HTR-8/SVneo (cell line): ENCODE measurements at regions not wholly inside any gene's neighbourhood (a gene's known extent, or its start where the extent isn't known, plus 50 kb on each side); places are given as distances from the start of the nearest gene placed in this dataset.
"Not testable (repeated sequence)": the region's sequence is repeated elsewhere in the genome, so short reads cannot be mapped to it uniquely, and the experiment has no call there.

Experiments used
- DNase-seq: peaks from one replicate; pipeline ENCODE4 v3.0.0; 2011; ENCODE audit warnings: low spot score, mixed read lengths; ENCODE audit not compliant: insufficient read length
- FAIRE-seq: peaks from 2 replicates; lab custom pipeline; 2011; peaks lifted over from hg19 to GRCh38; lab: Jason Lieb, UNC

- DNase-seq = no peak
- FAIRE-seq = no peak
Observed at GRCh38 chr10:89942217-89942616, 240.8 kb downstream of the KIF20B start.

GRCh38 chr10:89944138-89944537 is 242.7 kb downstream of the KIF20B start:
- no peak for DNase-seq
- FAIRE-seq = no peak

DNA sequence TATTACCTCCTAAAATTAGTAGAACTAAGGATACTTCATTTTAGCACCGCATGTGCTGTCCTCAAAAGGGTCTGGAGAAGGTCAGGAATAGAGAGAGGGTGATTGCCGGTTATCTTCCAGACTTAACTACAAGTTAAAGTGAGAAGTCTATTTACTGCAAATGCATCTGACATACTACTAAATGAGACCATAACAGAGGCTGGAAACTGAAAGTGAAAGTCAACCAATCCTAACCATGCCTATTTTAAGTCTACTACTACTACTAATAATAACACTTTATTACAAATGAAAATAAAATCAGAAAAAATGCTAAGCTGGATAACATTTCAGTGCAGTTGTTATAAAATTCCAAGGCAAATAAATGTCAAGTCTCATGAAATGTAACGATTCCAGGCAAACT is 244.7 kb downstream of the KIF20B start:
- DNase-seq = no peak
- FAIRE-seq = no peak

DNA sequence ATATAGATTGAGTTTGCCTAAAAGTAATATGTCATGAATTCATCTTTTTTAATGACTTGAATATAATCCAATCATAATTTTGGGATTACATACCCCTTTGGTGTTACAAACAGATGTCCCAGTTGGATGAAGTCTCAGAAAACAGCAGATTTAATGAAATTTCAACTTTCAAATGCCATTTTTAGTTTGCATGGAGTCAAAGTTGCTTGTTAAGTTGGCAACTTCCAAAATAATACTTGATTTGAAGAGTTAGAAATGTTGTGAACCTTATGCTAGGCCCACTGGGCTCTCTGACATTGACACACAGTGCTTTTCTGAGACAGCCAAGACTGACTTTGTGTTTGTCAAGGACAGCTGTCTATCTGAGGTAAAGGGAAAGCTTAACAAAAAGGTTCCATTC is 248.1 kb downstream of the KIF20B start:
- DNase-seq (no peak), FAIRE-seq (no peak)

GRCh38 chr10:89952325-89952724 is 250.9 kb downstream of the KIF20B start:
- FAIRE-seq = no peak

GRCh38 chr10:89952751-89953150 is 251.4 kb downstream of the KIF20B start:
- no peak for FAIRE-seq
- DNase-seq = no peak

More at GRCh38 chr10:89952325-89952724, 250.9 kb downstream of the KIF20B start:
- DNase-seq = no peak

- no peak for DNase-seq
- FAIRE-seq = peak; percentile 31
Observed at GRCh38 chr10:89954061-89954460, 252.7 kb downstream of the KIF20B start.

DNA sequence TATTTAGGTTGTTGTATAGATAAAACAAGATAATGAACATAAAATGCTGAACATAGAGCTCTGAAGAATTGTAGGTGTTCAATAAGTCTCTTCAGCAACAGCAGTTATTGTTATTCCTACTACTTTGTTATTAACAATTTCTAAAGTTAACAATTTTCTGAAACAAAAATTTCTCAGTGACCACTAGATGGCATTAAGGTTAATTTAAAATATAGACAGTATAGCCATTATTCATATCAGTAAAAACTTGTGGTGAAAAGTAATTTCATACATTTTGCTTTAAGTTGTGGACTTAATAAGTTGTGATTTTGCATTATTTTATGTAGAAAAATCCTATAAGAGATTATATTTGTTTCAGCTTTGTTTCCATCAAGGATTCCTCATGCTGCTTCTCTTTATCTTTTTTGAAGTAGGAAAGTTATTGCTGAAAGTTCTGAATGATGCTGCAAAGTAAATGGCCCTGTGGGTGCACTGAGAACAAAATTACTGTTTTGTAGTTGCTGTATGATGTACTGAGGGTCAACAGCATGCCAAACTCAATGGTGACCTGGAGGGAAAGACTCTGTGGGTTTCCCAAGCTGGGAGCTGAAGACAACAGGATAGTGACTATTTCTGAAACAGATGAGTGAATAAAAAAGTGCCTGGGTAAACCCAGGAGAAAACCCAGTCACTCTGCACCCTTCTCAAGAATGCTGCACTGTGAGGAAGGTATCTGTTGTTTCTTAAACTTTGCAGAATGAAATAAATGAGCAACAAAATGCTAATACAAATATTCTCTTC is 253.6 kb downstream of the KIF20B start:
- DNase-seq (peak; percentile 5), FAIRE-seq (no peak)

GRCh38 chr10:89959433-89960110 is 258.2 kb downstream of the KIF20B start:
- FAIRE-seq (no peak), DNase-seq (no peak)

DNA sequence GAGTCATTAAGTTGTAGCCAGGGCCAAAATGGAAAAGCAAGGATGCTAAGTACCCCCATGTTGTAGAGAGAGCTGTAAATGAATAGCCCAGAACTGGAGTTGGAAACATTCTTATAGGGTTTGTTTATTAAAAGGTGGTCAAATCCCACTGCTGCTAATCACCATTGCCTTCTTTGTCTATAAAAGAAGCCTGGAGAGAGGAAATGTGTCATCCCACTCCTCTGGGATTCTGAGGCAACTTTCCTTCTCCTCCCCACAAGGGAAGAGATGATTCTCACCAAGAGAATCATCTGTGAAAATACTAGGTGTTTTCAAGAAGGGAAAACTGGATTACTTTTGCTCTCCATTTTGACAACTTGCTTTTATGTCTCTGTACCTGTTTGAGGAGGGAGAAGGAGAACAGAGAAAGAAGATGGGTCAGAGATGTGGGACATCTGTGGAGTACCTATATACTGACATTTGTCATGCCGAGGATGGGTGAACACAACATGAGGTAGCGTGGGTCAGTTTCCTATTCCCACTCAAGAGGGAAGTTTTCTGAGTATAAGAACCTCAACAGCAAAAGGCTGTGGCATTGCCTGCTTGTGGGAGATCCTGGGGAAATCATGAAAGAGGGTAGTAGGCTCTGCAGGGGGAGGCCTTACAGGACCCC is 262.2 kb downstream of the KIF20B start:
- DNase-seq = no peak
- FAIRE-seq = no peak

- DNase-seq (no peak), FAIRE-seq (no peak)
Observed at GRCh38 chr10:89966211-89966610, 264.8 kb downstream of the KIF20B start.

- FAIRE-seq (no peak), DNase-seq (no peak)
Observed at GRCh38 chr10:89973326-89973725, 271.9 kb downstream of the KIF20B start.

DNA sequence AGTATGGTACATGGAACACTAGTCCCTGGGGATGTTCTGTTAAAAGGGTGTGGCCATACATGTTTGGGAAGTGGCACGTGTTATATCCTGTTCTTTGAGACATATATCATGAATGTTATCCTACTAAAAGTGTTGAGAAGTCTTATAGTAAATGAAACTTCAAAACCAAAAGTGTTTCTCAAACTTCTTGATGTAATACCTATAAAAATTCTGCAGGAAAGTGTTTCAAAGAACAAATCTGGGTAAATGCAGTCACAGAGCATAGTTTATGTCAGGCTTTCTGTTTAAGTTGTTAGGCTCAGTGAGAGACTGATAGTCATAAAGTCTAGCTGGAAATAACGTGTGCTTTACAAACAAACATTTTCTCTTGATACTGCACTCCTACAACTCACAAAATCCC is 273.7 kb downstream of the KIF20B start:
- DNase-seq (no peak), FAIRE-seq (no peak)

- no peak for DNase-seq
- no peak for FAIRE-seq
Observed at GRCh38 chr10:89975771-89976170, 274.4 kb downstream of the KIF20B start.

GRCh38 chr10:89978081-89978480 is 276.7 kb downstream of the KIF20B start:
- FAIRE-seq = no peak
- DNase-seq = no peak

GRCh38 chr10:89979726-89980125 is 278.3 kb downstream of the KIF20B start:
- DNase-seq (no peak), FAIRE-seq (no peak)

GRCh38 chr10:89980166-89980565 is 278.8 kb downstream of the KIF20B start:
- FAIRE-seq = no peak

DNA sequence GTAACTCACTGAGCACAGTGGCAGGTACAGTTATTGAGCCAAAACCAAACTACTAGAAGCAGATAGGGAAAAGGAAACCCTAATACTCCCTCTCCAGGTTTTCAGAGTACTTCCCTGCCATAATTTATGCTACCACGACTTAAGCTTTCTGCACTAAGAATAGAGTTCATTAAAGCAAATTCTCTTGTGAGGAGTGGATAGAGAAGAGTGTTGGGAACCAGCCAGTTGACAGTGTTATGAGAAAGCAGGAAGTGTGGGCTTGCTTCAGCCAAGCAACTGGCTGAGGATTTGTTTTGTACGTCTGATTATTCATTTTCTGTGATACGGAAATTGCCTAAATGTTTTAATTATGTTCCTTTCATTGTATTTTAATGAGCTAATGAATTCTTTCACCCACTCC is 280.5 kb downstream of the KIF20B start:
- DNase-seq (no peak), FAIRE-seq (no peak)

More at GRCh38 chr10:89980166-89980565, 278.8 kb downstream of the KIF20B start:
- no peak for DNase-seq

- DNase-seq = no peak
- FAIRE-seq = no peak
Observed at GRCh38 chr10:89985446-89985845, 284.1 kb downstream of the KIF20B start.

- not testable (repeated sequence) for DNase-seq, FAIRE-seq
Observed at GRCh38 chr10:89988361-89988760, 287.0 kb downstream of the KIF20B start.

DNA sequence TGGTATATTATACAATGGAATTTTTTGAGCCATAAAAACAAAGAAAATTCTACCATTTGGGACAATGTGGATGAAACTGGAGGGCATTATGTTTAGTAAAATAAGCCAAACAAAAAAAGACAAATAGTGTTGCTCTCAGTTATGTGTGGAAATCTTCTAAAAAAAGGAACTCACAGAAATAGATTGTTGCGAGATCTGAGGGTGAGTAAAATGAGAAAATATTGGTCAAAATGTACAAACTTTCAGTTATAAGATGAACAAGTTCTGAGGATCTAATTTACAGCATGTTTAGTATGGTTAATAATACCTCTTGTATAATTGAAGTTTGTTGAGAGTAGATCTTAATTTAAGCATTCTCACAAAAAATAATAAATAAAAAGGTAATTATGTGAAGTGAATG is 291.2 kb downstream of the KIF20B start:
- no peak for DNase-seq
- no peak for FAIRE-seq
